ENCODE measurements at regions not wholly inside any gene's neighbourhood (a gene's known extent, or its start where the extent isn't known, plus 50 kb on each side); places are given as distances from the start of the nearest gene placed in this dataset.

DNA sequence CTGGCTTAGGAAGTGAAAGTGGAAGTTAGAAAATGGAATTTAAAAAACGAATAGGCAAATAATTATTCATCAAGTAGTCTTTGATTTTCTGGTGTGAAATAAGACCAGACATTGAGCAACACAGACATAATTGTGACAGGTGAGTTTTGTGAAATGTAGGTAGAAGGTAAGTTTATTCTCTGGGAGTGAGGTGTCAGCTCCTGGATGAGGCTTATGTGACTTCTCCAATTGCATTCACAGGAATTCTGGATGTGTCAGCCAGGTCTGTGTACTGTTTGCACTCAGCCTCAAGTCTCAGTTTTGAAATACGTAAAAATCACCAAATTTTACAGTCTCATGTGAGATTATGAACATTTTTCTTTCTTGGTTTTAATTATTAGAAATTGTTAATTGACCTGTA, 537.6 kb downstream of the CETN3 start:
- in situ Hi-C loops (cut with MboI; ENCODE audit: low sequenced_read_pairs): no loop called here
- CTCF ChIA-PET: no interaction called here
- POLR2A ChIA-PET (ENCODE audit: unreplicated experiment): no interaction called here

More for the DNA sequence above, 537.6 kb downstream of the CETN3 start:
- Histone ChIP-seq H3K18ac (ENCODE audit: low read depth, low read length) (no peak overlapping the region), H3K4me3 (ENCODE audit: insufficient read depth, low read depth, low read length) (no peak overlapping the region), H3K4me2 (ENCODE audit: low read depth, low read length) (no peak overlapping the region), H2BK120ac (ENCODE audit: low read depth, low read length) (no peak overlapping the region), H4K91ac (ENCODE audit: insufficient read depth, low read depth, low read length) (no peak overlapping the region), H4K20me1 (ENCODE audit: insufficient read depth, low read length) (no peaks in the 10 kb centered on the region), H4K5ac (ENCODE audit: low read depth, low read length) (no peak overlapping the region), H3K56ac (ENCODE audit: extremely low read depth, insufficient read depth, low read length) (no peak overlapping the region), H3K14ac (replicated peaks; ENCODE audit: low read depth, low read length) (no peak overlapping the region), H3K79me1 (ENCODE audit: low read depth in 1 of 2, low read length in 2 of 2) (no peaks in the 10 kb centered on the region), H3K4me1 (ENCODE audit: control insufficient read depth, insufficient read depth, low read length) (no peaks in the 10 kb centered on the region), H2BK15ac (ENCODE audit: low read depth, low read length) (no peak overlapping the region), H2AK9ac (replicated peaks; ENCODE audit: low read depth, low read length, poor library complexity) (no peak overlapping the region), H3K27ac (ENCODE audit: insufficient read depth, low read length) (no peak overlapping the region), H3K9ac (ENCODE audit: low read depth, low read length) (no peak overlapping the region), H3K9me1 (ENCODE audit: insufficient read depth, low read length) (no peaks in the 10 kb centered on the region), H3K27me3 (ENCODE audit: control insufficient read depth, insufficient read depth, low read length) (no peaks in the 10 kb centered on the region), H2BK5ac (ENCODE audit: low read depth, low read length, poor library complexity, severe bottlenecking) (no peak overlapping the region), H3K4ac (ENCODE audit: low read depth, low read length) (no peak overlapping the region), H2AK5ac (ENCODE audit: low read depth, low read length) (no peak overlapping the region), H3K23ac (ENCODE audit: low read depth, low read length) (no peak overlapping the region), H2BK20ac (ENCODE audit: low read depth, low read length) (no peak overlapping the region), H4K8ac (ENCODE audit: low read depth in 2 of 2, low read length in 2 of 2) (no peak overlapping the region), H3K9me3 (ENCODE audit: control insufficient read depth, insufficient read depth, low read length) (no peaks in the 10 kb centered on the region), H3K36me3 (ENCODE audit: control insufficient read depth, insufficient read depth, low read length) (no peaks in the 10 kb centered on the region), H2AFZ (replicated peaks; ENCODE audit: low read length, poor library complexity) (no peak overlapping the region)
- BruUV-seq (replicated peaks): no TSS peak
- 0% methylated on average over 1 of the region's 2 CpGs; no CpG with 5 or more reads in 1 of the 2 experiments for WGBS, 2 experiments (ENCODE audit: extremely low coverage in 2 of 2, insufficient read length in 1 of 2)
- ATAC-seq (ENCODE audit: low read depth) (no peak), DNase-seq (no peak)
- dilution Hi-C loops (cut with HindIII; ENCODE audit: low sequenced_read_pairs, unreplicated experiment) (no loop called here), intact Hi-C loops (cut with micrococcal nuclease) (no loop called here)
- TF ChIP-seq, protein P1, sequence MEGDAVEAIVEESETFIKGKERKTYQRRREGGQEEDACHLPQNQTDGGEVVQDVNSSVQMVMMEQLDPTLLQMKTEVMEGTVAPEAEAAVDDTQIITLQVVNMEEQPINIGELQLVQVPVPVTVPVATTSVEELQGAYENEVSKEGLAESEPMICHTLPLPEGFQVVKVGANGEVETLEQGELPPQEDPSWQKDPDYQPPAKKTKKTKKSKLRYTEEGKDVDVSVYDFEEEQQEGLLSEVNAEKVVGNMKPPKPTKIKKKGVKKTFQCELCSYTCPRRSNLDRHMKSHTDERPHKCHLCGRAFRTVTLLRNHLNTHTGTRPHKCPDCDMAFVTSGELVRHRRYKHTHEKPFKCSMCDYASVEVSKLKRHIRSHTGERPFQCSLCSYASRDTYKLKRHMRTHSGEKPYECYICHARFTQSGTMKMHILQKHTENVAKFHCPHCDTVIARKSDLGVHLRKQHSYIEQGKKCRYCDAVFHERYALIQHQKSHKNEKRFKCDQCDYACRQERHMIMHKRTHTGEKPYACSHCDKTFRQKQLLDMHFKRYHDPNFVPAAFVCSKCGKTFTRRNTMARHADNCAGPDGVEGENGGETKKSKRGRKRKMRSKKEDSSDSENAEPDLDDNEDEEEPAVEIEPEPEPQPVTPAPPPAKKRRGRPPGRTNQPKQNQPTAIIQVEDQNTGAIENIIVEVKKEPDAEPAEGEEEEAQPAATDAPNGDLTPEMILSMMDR (conservative IDR thresholded peaks at IDR 0.05; ENCODE audit: low read depth, low read length): no peak
- TF ChIP-seq, protein P2, sequence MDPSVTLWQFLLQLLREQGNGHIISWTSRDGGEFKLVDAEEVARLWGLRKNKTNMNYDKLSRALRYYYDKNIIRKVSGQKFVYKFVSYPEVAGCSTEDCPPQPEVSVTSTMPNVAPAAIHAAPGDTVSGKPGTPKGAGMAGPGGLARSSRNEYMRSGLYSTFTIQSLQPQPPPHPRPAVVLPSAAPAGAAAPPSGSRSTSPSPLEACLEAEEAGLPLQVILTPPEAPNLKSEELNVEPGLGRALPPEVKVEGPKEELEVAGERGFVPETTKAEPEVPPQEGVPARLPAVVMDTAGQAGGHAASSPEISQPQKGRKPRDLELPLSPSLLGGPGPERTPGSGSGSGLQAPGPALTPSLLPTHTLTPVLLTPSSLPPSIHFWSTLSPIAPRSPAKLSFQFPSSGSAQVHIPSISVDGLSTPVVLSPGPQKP (IDR thresholded peaks at IDR 0.05; ENCODE audit: borderline replicate concordance, low read depth, low read length): no peak
- no peak for TF ChIP-seq BHLHE40 (IDR thresholded peaks at IDR 0.05; ENCODE audit: low read depth, low read length)
- no peak for TF ChIP-seq FOS (IDR thresholded peaks at IDR 0.05; ENCODE audit: low read depth, low read length)
- no peak for TF ChIP-seq CEBPB (IDR thresholded peaks at IDR 0.05; ENCODE audit: low read depth, low read length)
- no peak for TF ChIP-seq MAZ (IDR thresholded peaks at IDR 0.05; ENCODE audit: borderline replicate concordance, low read depth, low read length)
- TF ChIP-seq MXI1 (IDR thresholded peaks at IDR 0.05; ENCODE audit: borderline replicate concordance, low read depth, low read length): no peak
- no peak for TF ChIP-seq SMC3 (IDR thresholded peaks at IDR 0.05; ENCODE audit: low read depth, low read length)
- TF ChIP-seq RCOR1 (IDR thresholded peaks at IDR 0.05; ENCODE audit: insufficient replicate concordance, low read length): no peak
- TF ChIP-seq MAFK (IDR thresholded peaks at IDR 0.05; ENCODE audit: low read depth, low read length): no peak
- no peak for TF ChIP-seq RAD21 (IDR thresholded peaks at IDR 0.05; ENCODE audit: low read length)
- no peak for TF ChIP-seq NFE2L2 (IDR thresholded peaks at IDR 0.05; ENCODE audit: low read depth, low read length)
- TF ChIP-seq CHD1 (IDR thresholded peaks at IDR 0.05; ENCODE audit: low read depth, low read length): no peak
- no peak for TF ChIP-seq RFX5 (IDR thresholded peaks at IDR 0.05; ENCODE audit: low read depth, low read length)
- TF ChIP-seq, protein P3, sequence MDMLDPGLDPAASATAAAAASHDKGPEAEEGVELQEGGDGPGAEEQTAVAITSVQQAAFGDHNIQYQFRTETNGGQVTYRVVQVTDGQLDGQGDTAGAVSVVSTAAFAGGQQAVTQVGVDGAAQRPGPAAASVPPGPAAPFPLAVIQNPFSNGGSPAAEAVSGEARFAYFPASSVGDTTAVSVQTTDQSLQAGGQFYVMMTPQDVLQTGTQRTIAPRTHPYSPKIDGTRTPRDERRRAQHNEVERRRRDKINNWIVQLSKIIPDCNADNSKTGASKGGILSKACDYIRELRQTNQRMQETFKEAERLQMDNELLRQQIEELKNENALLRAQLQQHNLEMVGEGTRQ (IDR thresholded peaks at IDR 0.05; ENCODE audit: low read depth, low read length): no peak
